IPS-15b (cell line): ENCODE measurements at regions not wholly inside any gene's neighbourhood (a gene's known extent, or its start where the extent isn't known, plus 50 kb on each side); places are given as distances from the start of the nearest gene placed in this dataset.
"Not testable (repeated sequence)": the region's sequence is repeated elsewhere in the genome, so short reads cannot be mapped to it uniquely, and the experiment has no call there.

ENCODE experiments used
- H3K27me3 ChIP-seq: one replicate; pipeline ENCODE4 v1.6.1; 2013; ENCODE audit warnings: low read length; ENCODE audit not compliant: control insufficient read depth, insufficient read depth
- H3K36me3 ChIP-seq: one replicate; pipeline ENCODE4 v1.6.1; 2013; ENCODE audit warnings: low read length; ENCODE audit not compliant: control insufficient read depth, insufficient read depth
- H3K4me1 ChIP-seq: one replicate; pipeline ENCODE4 v1.6.1; 2013; ENCODE audit warnings: mild to moderate bottlenecking, low read length; ENCODE audit not compliant: control insufficient read depth, insufficient read depth
- H3K4me3 ChIP-seq: one replicate; pipeline ENCODE4 v1.5.1; 2013; ENCODE audit warnings: low read depth, low read length
- H3K9ac ChIP-seq: one replicate; pipeline ENCODE4 v1.6.1; 2013; ENCODE audit warnings: low read depth, mild to moderate bottlenecking, low read length
- H3K9me3 ChIP-seq: one replicate; pipeline ENCODE4 v1.6.1; 2013; ENCODE audit warnings: mild to moderate bottlenecking, low read length; ENCODE audit not compliant: control insufficient read depth, insufficient read depth

DNA sequence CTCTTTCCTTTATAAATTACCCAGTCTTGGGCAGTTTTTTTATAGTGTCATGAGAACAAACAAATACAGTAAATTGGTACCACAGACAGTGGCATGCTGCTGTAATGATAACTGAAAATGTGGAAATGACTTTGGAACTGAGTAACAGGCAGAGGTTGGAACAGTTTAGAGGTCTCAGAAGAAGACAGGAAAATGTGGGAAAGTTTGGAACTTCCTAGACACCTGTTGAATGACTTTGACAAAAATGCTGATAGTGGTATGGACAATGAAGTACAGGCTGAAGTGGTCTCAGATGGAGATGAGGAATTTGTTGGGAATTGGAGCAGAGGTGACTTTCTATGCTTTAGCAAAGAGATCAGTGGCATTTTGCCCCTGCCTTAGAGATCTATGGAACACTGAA, 1128.4 kb upstream of the POT1 start:
- H3K9ac ChIP-seq = no peak overlapping the region
- H3K4me3 ChIP-seq = no peak overlapping the region
- H3K4me1 ChIP-seq = no peaks in the 10 kb centered on the region
- H3K36me3 ChIP-seq = no peaks in the 10 kb centered on the region
- H3K27me3 ChIP-seq = no peaks in the 10 kb centered on the region
- H3K9me3 ChIP-seq = no peaks in the 10 kb centered on the region

DNA sequence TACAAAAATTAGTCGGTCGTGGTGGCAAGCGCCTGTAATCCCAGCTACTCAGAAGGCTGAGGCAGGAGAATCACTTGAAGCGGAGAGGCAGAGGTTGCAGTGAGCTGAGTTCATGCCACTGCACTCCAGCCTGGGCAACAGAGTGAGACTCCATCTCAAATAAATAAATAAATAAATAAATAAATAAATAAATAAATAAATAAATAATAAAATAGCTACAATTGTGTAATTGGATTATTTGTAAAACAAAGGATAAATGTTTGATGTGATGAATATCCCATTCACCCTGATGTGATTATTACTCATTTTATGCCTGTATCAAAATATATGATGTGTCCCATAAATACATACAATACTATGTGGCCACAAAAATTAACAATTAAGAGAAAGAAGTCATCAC, 1127.0 kb upstream of the POT1 start:
- not testable (repeated sequence) for H3K36me3 ChIP-seq, H3K9ac ChIP-seq, H3K4me1 ChIP-seq, H3K4me3 ChIP-seq, H3K9me3 ChIP-seq, H3K27me3 ChIP-seq

DNA sequence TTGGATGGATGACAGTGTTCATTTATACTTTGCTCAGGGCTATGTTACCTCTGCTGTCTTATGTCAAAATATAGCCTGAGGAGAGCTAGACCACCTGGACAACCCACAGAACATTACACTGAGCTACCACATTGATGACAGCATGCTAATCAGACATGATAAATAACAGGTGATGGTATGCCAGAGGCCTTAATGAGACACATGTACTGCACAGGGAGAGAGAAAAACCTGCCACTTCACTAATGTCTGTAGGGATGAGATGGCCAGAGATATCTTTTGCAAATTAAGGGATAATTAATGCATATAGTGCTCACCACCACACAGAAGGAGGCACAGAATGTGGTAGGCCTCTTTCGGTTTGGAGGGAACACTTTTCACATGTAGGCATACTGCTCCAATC, 1122.6 kb upstream of the POT1 start:
- H3K9ac ChIP-seq = no peak overlapping the region
- H3K9me3 ChIP-seq = no peaks in the 10 kb centered on the region
- no peaks in the 10 kb centered on the region for H3K4me1 ChIP-seq
- no peaks in the 10 kb centered on the region for H3K36me3 ChIP-seq
- H3K27me3 ChIP-seq = no peaks in the 10 kb centered on the region
- no peak overlapping the region for H3K4me3 ChIP-seq

DNA sequence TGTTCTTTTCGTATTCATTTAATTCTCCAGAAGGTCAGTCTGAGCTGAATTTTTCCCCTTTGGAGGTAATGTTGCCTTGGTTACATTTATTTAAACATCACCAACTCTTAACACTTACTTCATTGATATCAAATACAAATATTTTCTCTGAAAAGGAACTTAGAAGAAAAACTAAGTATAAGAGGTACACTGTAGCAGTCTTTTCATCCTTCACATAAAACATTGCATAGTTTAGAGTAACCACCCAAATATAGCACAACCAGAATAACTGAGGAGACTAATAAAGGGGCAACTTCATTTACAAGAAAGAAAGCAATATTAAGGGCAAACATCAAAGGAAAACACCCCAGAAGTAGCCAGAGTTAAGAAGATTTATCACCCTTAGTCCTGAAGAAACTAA, 1115.0 kb upstream of the POT1 start:
- Histone ChIP-seq H3K4me3 (no peak overlapping the region), H3K9me3 (no peaks in the 10 kb centered on the region), H3K4me1 (no peaks in the 10 kb centered on the region), H3K36me3 (no peaks in the 10 kb centered on the region), H3K9ac (no peak overlapping the region), H3K27me3 (no peaks in the 10 kb centered on the region)

DNA sequence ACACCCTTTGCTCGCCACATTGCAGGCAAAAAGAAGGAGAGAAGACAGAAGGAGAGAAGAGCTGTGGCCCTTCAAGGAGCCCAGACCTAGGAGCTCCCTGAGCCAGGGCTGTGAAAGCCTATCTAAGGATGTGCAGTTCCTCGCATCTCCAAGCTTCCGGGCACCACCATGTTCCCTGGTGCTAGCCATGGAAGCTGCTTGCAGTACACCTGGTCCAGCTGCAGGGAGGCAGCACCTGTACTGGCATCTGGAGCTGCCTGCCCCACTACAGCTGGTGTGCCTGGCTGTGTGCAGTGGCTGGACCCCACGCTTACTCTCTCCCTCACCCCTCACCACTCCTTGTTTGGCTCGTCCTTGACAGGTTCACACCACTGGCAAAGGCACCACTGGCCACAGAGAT, 1111.8 kb upstream of the POT1 start:
- H3K9ac ChIP-seq = no peak overlapping the region
- no peak overlapping the region for H3K4me3 ChIP-seq
- no peaks in the 10 kb centered on the region for H3K9me3 ChIP-seq
- no peaks in the 10 kb centered on the region for H3K36me3 ChIP-seq
- no peaks in the 10 kb centered on the region for H3K27me3 ChIP-seq
- no peaks in the 10 kb centered on the region for H3K4me1 ChIP-seq

GRCh38 chr7:126040114-126041045, 1110.8 kb upstream of the POT1 start:
- Histone ChIP-seq H3K4me1 (no peaks in the 10 kb centered on the region), H3K9me3 (no peaks in the 10 kb centered on the region), H3K9ac (no peak overlapping the region), H3K36me3 (no peaks in the 10 kb centered on the region), H3K27me3 (no peaks in the 10 kb centered on the region), H3K4me3 (no peak overlapping the region)

DNA sequence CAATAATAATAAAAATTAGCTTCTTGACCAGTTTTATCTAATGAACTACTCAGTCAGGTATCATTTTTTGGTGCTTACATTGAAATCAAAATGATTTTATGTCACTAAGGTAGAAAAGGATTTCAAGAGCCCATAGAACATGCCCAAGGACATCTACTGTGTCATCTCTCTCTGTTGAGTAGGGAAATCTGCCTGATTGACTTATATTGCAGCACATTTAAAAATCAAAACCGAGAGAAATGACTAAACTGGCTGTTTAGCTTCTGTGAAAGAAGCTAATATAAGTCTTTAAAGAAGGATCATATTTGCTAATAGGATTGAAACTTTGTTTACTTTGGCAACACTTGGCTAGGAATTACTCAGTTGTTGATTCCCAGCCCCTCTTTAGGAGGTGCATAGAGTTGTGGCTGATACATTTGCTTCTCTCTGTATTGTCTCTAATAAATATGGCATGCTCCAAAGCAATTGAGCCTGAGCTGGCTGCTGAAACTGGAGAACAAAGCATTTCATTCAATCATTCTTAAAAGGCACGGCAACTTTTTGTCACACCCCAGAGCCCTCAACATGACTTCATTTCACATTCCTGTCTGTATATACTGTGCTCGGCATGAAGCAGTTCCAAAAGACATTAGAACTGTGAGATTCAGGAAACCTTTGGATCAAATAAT, 1096.9 kb upstream of the POT1 start:
- no peak overlapping the region for H3K4me3 ChIP-seq
- H3K4me1 ChIP-seq = no peaks in the 10 kb centered on the region
- H3K36me3 ChIP-seq = no peaks in the 10 kb centered on the region
- H3K9ac ChIP-seq = no peak overlapping the region
- no peaks in the 10 kb centered on the region for H3K9me3 ChIP-seq
- no peaks in the 10 kb centered on the region for H3K27me3 ChIP-seq

DNA sequence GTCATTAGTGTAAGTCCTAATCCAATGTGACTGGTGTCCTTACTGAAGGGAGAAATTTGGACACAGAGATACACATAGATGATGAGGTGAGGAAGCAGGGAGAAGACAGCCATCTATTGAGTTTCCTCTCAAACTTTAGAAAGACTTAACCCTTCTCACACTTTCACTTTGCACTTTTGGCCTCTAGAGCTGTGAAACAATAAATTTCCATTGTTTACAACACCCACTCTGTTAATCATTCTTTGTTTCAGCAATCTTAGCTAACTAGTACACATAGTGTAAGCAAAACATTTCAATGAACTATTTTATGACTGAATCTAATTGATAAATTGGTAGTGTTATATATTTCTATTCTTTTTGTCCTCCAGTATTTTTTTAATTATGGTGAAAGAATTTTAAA, 1092.8 kb upstream of the POT1 start:
- Histone ChIP-seq H3K9me3 (no peaks in the 10 kb centered on the region), H3K27me3 (no peaks in the 10 kb centered on the region), H3K9ac (no peak overlapping the region), H3K4me3 (no peak overlapping the region), H3K36me3 (no peaks in the 10 kb centered on the region), H3K4me1 (no peaks in the 10 kb centered on the region)

DNA sequence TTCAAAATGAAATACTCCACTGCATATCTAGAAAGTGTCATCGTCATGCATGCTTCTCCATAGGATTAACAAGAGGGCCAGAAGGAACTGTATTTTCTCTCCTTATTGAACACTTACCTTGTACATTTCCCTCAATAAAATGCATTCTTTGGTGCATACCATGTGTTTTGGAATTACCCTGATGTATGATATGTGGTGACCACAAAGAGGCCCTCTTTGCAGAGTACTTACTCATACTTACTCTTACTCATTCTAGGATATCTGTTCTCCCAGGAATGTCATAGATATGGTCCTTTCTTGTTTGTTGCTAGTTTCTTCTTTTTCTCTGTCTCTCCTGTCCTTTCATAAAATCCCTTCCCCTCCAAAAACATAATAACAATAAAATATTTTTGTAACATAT, 1087.1 kb upstream of the POT1 start:
- Histone ChIP-seq H3K4me1 (no peaks in the 10 kb centered on the region), H3K4me3 (no peak overlapping the region), H3K27me3 (no peaks in the 10 kb centered on the region), H3K9me3 (no peaks in the 10 kb centered on the region), H3K36me3 (no peaks in the 10 kb centered on the region), H3K9ac (no peak overlapping the region)

- no peaks in the 10 kb centered on the region for H3K27me3 ChIP-seq
- H3K9ac ChIP-seq = no peak overlapping the region
- no peaks in the 10 kb centered on the region for H3K9me3 ChIP-seq
- H3K36me3 ChIP-seq = no peaks in the 10 kb centered on the region
- H3K4me1 ChIP-seq = no peaks in the 10 kb centered on the region
- no peak overlapping the region for H3K4me3 ChIP-seq
Measured at GRCh38 chr7:126005064-126005463, 1075.4 kb upstream of the POT1 start.

- Histone ChIP-seq H3K36me3 (no peaks in the 10 kb centered on the region), H3K9ac (no peak overlapping the region), H3K27me3 (no peaks in the 10 kb centered on the region), H3K9me3 (no peaks in the 10 kb centered on the region), H3K4me1 (no peaks in the 10 kb centered on the region), H3K4me3 (no peak overlapping the region)
Measured at GRCh38 chr7:126001349-126001748, 1071.7 kb upstream of the POT1 start.

DNA sequence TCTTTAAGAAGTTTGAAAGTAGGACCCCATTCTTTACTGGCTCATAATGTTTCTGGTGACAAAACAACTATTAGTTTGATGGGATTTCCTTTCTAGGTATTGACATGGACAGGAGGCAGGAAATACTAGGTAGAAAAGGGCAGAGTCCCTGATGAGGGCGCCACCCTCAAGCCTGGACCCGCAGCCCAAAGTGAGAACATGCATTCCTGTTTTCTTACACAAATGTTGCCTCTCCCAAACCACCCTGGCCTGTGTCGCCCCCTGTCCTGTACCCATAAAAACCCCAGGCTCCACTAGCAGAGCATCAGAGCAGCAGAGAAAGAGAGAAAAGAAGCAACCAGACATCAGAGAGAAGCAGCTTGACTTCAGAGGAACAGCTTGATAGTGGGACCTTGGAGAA, 1055.2 kb upstream of the POT1 start:
- Histone ChIP-seq H3K4me3 (no peak overlapping the region), H3K4me1 (no peaks in the 10 kb centered on the region), H3K36me3 (no peaks in the 10 kb centered on the region), H3K27me3 (no peaks in the 10 kb centered on the region), H3K9me3 (no peaks in the 10 kb centered on the region), H3K9ac (no peak overlapping the region)
